MCF 10A (cell line): ENCODE measurements at regions not wholly inside any gene's neighbourhood (a gene's known extent, or its start where the extent isn't known, plus 50 kb on each side); places are given as distances from the start of the nearest gene placed in this dataset.

Experiments
- BruUV-seq: library from RNA; stranded (reverse); fragments of 400-500 nt; replicated peaks from 2 replicates; lab custom pipeline; 2021; lab: Mats Ljungman, UMichigan
- CTCF ChIA-PET: fragments of 300-600 bp; sonication (Branson Sonifier 250); formaldehyde crosslinking; extraction: SDS; loops from one replicate; lab custom pipeline; 2021; ENCODE audit warnings: antibody characterized with exemption, inconsistent platforms; lab: Yijun Ruan, JAX
- POLR2A ChIA-PET: fragments of 300-600, 350-650 bp; sonication (Branson Sonifier 250); formaldehyde crosslinking; extraction: SDS; loops from one replicate; lab custom pipeline; 2020; ENCODE audit warnings: antibody characterized with exemption, inconsistent platforms; lab: Yijun Ruan, JAX
- DNase-seq: peaks from one replicate; pipeline ENCODE4 v3.0.0-alpha.2; 2018; ENCODE audit not compliant: unreplicated experiment
- H3K27ac Mint-ChIP-seq: one replicate; pipeline ENCODE4 v1.8.0; 2022; ENCODE audit warnings: mild to moderate bottlenecking, low read depth, mixed read lengths; ENCODE audit not compliant: unreplicated experiment
- H3K27me3 Mint-ChIP-seq: one replicate; pipeline ENCODE4 v1.8.0; 2022; ENCODE audit warnings: mixed read lengths; ENCODE audit not compliant: insufficient read depth, unreplicated experiment
- H3K36me3 Mint-ChIP-seq: one replicate; pipeline ENCODE4 v1.8.0; 2022; ENCODE audit warnings: mild to moderate bottlenecking, moderate library complexity, mixed read lengths; ENCODE audit not compliant: insufficient read depth, unreplicated experiment
- H3K4me1 Mint-ChIP-seq: one replicate; pipeline ENCODE4 v1.8.0; 2022; ENCODE audit warnings: mixed read lengths; ENCODE audit not compliant: insufficient read depth, unreplicated experiment
- H3K4me3 Mint-ChIP-seq: one replicate; pipeline ENCODE4 v1.8.0; 2022; ENCODE audit warnings: mild to moderate bottlenecking, moderate library complexity, mixed read lengths; ENCODE audit not compliant: unreplicated experiment
- H3K9me3 Mint-ChIP-seq: one replicate; pipeline ENCODE4 v1.8.0; 2022; ENCODE audit warnings: mixed read lengths; ENCODE audit not compliant: unreplicated experiment
- CTCF ChIP-seq: fragments of 200-600 bp; IDR thresholded peaks from one replicate; pipeline ENCODE4 v1.8.0; 2022; ENCODE audit warnings: antibody characterized with exemption, mild to moderate bottlenecking; ENCODE audit not compliant: unreplicated experiment
- intact Hi-C: fragments of 100-400 bp; cut with micrococcal nuclease; formaldehyde crosslinking; loops from 2 replicates; pipeline ENCODE4 v1.14.1; 2022

DNA sequence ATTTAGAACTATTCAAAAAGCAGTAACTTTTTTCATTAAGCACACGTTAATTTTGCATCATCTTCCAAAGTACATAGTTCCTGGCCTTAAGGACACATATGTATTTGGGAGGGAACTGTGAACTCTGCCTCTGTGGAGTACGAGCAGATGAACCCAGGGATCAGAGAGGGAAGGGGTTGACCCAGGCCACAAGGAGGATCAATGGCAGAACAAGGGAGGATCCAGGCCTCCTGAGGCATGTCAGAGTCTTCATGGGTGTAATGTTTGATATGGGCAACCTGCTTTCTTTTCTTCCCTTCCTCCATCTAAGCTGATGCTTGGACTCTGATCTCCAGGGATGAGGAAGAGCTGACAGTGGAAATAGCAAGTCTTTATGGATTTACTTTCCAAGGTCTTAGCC lies 164.0 kb downstream of the SH2D4B start:
- CTCF ChIA-PET: interaction anchor here (0.6 to 5.3 kb wide), 10 partner anchors 9 to 317 kb away, joined by 4 to 73 read pairs (median 14); no protein-coding TSS in a partner anchor
- H3K27me3 Mint-ChIP-seq: peaks cover 44% of the 10 kb centered on the region
- POLR2A ChIA-PET: no interaction called here

DNA sequence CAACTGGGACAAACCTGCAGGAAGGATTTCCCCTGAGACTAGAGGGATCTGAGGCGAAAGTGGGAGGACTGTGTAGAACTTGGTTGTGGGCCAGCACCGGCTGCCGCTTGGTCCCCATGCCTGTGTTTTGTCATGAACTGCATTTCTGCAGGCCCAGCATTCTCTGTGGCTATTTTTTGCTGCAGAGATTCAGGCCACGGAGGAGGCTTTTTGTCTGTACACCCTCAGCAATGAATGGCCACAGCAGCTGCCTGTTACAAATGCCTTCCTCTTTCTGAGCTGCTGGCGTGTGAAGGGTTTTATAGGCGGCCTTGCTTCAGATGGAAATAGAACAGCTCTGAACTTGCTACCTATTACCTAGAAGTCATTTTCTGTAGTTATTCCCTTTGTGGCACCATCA lies 164.4 kb downstream of the SH2D4B start:
- no peak for DNase-seq
- intact Hi-C loops: no loop called here
- Mint-ChIP-seq H3K27me3 (peaks cover 44% of the 10 kb centered on the region), H3K4me1 (no peaks in the 10 kb centered on the region), H3K36me3 (peaks cover 5% of the 10 kb centered on the region), H3K9me3 (no peaks in the 10 kb centered on the region), H3K4me3 (no peak overlapping the region), H3K27ac (no peak overlapping the region)
- no TSS peak for BruUV-seq
- ChIA-PET CTCF (interaction anchor here (0.6 to 5.3 kb wide), 12 partner anchors 9 to 1136 kb away, joined by 3 to 73 read pairs (median 8); no protein-coding TSS in a partner anchor), POLR2A (no interaction called here)
- no peak for TF ChIP-seq CTCF

More for the DNA sequence above, 164.0 kb downstream of the SH2D4B start:
- no peaks in the 10 kb centered on the region for H3K4me1 Mint-ChIP-seq
- no TSS peak for BruUV-seq
- peaks cover 5% of the 10 kb centered on the region for H3K36me3 Mint-ChIP-seq
- intact Hi-C loops: no loop called here
- DNase-seq: no peak
- H3K4me3 Mint-ChIP-seq: no peak overlapping the region
- TF ChIP-seq CTCF: no peak
- H3K27ac Mint-ChIP-seq: no peak overlapping the region
- H3K9me3 Mint-ChIP-seq: no peaks in the 10 kb centered on the region

- H3K27ac Mint-ChIP-seq: no peak overlapping the region
- H3K27me3 Mint-ChIP-seq: peaks cover 71% of the 10 kb centered on the region
- no TSS peak for BruUV-seq
- ChIA-PET POLR2A (interaction anchor here (0.6 kb wide), 1 partner anchor 190 kb away, joined by 3 read pairs; no protein-coding TSS in a partner anchor), CTCF (interaction anchor here (0.6 to 2.2 kb wide), 8 partner anchors 10 to 1134 kb away, joined by 3 to 10 read pairs (median 4); no protein-coding TSS in a partner anchor)
- DNase-seq: no peak
- peaks cover 5% of the 10 kb centered on the region for H3K36me3 Mint-ChIP-seq
- no peak for TF ChIP-seq CTCF
- H3K4me1 Mint-ChIP-seq: no peaks in the 10 kb centered on the region
- no peaks in the 10 kb centered on the region for H3K9me3 Mint-ChIP-seq
- no peak overlapping the region for H3K4me3 Mint-ChIP-seq
- intact Hi-C loops: no loop called here
Observed at GRCh38 chr10:80705899-80706298, 168.2 kb downstream of the SH2D4B start.

DNA sequence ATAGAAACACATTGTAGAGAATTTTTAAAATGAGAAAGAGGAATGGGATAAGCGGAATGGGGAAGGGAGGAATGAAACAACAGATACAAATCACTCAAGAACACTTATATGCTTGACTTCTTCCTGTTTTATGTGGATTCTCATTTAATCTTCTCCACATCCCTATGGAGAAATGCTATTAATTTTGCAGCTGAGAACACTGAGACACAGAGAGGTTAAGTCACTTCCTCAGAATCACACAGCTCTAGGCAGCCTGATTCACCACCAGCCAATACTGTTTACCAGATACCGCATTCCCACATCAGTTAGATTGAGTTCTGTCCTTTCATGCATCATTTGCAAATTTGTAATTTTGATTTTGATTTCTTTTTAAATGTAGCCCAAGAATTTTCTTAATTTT lies 170.5 kb downstream of the SH2D4B start:
- H3K4me1 Mint-ChIP-seq: no peaks in the 10 kb centered on the region
- no TSS peak for BruUV-seq
- CTCF ChIA-PET: interaction anchor here (0.6 to 6.6 kb wide), 5 partner anchors 7 to 1218 kb away, joined by 4 to 38 read pairs (median 7); no protein-coding TSS in a partner anchor
- H3K9me3 Mint-ChIP-seq: no peaks in the 10 kb centered on the region
- intact Hi-C loops: no loop called here
- H3K27me3 Mint-ChIP-seq: peaks cover 84% of the 10 kb centered on the region
- DNase-seq: no peak
- POLR2A ChIA-PET: no interaction called here
- no peak overlapping the region for H3K27ac Mint-ChIP-seq
- H3K4me3 Mint-ChIP-seq: no peak overlapping the region
- TF ChIP-seq CTCF: no peak
- H3K36me3 Mint-ChIP-seq: peaks cover 5% of the 10 kb centered on the region
